HG02981 (cell line): ENCODE measurements at regions not wholly inside any gene's neighbourhood (a gene's known extent, or its start where the extent isn't known, plus 50 kb on each side); places are given as distances from the start of the nearest gene placed in this dataset.
"Not testable (repeated sequence)": the region's sequence is repeated elsewhere in the genome, so short reads cannot be mapped to it uniquely, and the experiment has no call there.

ENCODE experiments used
- ATAC-seq: cut with Tn5 transposase; IDR thresholded peaks from one replicate; pipeline ENCODE4 v1.9.1; 2021; ENCODE audit warnings: mild to moderate bottlenecking, moderate library complexity; ENCODE audit not compliant: unreplicated experiment

DNA sequence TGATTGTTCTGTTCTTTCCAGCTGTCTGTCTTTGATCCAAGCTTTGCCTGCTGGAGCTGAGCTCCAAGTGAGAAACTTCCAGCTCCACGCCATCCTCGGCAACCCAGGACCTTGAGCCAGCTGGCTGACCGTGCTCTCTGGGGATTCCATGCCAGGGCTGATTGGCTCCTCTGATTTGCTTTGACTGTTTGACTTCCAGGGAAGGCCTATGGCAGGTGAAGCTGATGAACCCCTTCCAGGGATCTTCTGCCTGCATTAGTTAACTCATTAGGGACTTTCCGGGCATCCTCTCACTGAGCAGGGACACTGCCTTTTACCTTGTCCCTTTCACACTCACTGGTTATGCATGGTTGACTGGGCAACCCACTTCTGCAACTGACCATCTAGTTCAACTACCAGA lies 406.1 kb downstream of the RPS6KC1 start:
- no peak for ATAC-seq

GRCh38 chr1:213457733-213458132 lies 406.7 kb downstream of the RPS6KC1 start:
- ATAC-seq: no peak

DNA sequence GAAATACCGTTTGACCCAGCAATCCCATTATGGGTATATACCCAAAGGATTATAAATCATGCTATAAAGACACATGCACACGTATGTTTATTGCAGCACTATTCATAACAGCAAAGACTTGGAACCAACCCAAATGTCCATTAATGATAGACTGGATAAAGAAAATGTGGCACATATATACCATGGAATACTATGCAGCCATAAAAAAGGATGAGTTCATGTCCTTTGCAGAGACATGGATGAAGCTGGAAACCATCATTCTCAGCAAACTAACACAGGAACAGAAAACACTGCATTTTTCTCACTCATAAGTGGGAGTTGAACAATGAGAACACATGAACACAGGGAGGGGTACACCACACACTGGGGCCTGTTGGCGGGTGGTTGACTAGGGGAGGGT lies 411.3 kb downstream of the RPS6KC1 start:
- ATAC-seq: not testable (repeated sequence)

DNA sequence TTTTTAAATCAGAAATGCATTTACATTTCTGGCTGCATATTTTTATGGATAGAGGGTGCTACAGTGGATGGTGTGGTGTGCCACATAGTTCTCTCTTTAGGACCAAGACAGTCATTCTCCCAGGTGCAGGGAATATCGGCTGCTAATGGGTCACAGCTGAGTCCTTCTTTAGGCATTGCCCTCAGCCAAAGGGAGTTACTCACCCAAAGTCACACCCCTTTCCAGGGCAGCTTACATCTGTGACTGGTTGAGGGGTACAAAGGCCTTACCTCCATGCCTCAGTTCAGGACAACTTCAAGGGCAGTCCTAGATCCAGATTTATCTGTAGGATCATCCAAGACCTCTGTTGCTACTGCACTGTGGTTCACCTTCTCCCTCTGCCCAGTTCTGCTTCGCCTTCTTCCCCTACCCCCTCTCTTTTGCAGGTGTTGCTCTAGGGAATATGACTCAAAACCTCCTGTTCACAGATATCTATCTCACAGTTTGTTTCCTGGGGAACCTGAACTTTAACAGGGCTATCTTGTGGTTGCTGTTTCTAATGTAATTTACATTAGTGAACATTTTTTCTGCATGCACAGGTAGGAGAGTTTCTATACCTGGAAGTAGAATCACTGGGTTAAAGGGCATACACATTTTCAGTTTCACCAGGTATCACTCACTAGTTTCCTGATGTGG lies 413.9 kb downstream of the RPS6KC1 start:
- ATAC-seq: no peak

- no peak for ATAC-seq
Measured at GRCh38 chr1:213466541-213466940, 415.5 kb downstream of the RPS6KC1 start.

- ATAC-seq: no peak
Measured at GRCh38 chr1:213474054-213474453, 423.0 kb downstream of the RPS6KC1 start.

DNA sequence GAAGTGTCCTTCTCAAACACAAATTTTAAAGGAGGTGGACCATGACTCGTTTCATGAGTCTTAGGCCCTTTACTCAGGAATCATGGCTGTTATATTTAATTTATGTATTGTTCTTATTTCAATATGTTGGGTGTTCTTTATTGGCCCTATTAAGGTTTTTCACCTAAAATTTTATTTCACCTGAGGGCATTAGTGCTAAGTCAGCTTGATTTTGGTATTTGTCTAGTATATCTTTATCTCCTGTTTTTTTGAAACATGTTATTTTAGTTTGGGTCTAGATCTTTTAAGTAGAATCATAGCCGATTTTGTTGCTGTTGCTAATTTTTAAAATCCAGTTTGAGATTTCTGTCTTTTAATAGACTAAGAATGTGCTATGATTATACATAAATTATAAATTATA lies 430.4 kb downstream of the RPS6KC1 start:
- ATAC-seq: no peak

GRCh38 chr1:213484333-213484732 lies 433.3 kb downstream of the RPS6KC1 start:
- no peak for ATAC-seq

DNA sequence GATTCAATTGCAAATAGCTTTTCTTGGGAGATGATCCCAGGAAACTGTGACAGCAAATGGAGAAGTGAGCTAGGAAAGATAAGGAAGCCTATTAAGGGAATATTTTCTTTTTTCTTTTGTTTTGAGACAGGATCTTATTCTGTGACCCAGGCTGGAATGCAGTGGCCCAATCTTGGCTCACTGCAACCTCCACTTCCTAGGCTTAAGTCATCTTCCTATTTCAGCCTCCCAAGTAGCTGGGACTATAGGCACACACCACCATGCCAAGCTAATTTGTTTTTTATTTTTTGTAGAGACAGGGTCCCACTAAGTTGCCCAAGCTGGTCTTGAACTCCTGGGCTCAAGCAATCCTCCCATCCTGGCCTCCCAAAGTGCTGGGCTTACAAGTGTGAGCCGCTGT lies 433.7 kb downstream of the RPS6KC1 start:
- ATAC-seq: no peak

DNA sequence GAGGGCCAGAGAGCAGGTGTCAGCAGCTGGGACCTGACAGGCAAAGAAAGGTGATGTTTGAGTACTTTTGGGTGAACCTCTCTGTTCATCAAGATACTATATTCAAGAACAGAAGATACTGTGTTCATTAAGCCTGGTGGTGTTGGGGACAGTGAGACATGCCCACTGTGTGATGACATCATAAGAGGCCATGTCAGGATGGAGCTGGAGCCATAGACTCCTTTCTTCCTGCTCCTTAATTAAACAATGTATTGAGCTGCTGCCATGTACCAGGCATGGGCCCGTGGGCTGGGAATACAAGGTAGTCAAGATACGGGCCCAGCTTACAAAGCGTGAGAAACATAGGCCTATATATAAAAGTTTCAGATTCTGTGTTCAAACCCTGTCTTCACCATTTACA lies 435.4 kb downstream of the RPS6KC1 start:
- ATAC-seq: no peak

- ATAC-seq: no peak
Measured at GRCh38 chr1:213491468-213491867, 440.4 kb downstream of the RPS6KC1 start.

GRCh38 chr1:213492161-213493041 lies 441.4 kb downstream of the RPS6KC1 start:
- no peak for ATAC-seq

GRCh38 chr1:213499444-213499843 lies 448.4 kb downstream of the RPS6KC1 start:
- ATAC-seq: no peak

DNA sequence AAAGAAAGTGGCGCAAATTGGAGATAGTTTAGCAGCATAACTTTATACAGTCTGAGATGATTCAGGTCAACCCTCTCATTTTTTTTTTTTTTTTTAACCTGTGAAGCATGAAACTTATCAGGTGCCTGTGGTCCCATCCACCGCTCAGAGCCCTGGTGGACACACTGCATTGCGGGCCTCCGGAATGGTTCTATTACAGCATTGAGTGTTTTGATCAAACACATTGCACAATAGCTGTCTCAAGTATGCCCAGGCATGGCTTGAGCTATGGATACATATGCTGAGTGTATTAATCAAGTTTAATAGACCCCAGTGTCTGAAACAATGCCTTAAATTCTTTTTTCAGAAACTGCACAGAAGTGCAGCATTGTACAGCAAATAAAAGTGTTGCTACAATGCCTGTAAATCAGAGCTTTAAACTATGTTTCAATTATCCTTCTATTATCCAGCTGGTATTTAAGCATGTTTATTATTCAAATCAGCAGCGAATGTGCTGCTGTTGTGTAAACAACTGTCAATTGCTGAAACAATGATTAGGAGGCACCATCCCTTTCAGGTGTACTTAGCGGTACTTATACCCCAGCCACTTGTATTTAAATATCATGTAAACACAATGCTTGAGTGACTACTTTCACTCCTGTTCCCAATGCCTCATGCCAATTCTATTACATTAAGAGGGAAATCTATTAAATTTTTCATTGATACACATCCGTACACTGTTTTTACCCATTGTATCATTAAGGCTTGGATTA lies 456.6 kb downstream of the RPS6KC1 start:
- ATAC-seq: no peak

DNA sequence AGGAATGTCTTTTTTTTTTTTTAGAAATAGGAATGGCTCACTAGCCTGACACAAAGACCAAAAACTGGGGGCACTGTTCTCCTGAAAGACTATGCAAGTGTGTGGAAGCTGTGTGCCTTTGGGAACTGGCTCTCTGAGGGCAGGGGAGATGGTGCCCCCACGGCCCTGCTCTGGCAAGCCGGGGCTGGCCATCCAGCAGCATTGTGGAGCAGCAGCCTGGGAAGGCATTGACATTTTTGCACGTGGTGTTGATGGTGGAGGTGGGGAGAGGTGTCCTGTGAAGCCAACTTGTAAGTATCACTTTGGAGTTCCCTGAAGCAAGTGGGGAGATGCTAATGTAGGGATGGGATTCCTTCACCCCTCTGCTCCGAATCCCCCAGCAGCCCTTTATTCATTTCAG lies 460.1 kb downstream of the RPS6KC1 start:
- ATAC-seq: no peak

GRCh38 chr1:213512316-213512715 lies 461.3 kb downstream of the RPS6KC1 start:
- ATAC-seq: no peak

GRCh38 chr1:213513006-213513405 lies 462.0 kb downstream of the RPS6KC1 start:
- no peak for ATAC-seq

DNA sequence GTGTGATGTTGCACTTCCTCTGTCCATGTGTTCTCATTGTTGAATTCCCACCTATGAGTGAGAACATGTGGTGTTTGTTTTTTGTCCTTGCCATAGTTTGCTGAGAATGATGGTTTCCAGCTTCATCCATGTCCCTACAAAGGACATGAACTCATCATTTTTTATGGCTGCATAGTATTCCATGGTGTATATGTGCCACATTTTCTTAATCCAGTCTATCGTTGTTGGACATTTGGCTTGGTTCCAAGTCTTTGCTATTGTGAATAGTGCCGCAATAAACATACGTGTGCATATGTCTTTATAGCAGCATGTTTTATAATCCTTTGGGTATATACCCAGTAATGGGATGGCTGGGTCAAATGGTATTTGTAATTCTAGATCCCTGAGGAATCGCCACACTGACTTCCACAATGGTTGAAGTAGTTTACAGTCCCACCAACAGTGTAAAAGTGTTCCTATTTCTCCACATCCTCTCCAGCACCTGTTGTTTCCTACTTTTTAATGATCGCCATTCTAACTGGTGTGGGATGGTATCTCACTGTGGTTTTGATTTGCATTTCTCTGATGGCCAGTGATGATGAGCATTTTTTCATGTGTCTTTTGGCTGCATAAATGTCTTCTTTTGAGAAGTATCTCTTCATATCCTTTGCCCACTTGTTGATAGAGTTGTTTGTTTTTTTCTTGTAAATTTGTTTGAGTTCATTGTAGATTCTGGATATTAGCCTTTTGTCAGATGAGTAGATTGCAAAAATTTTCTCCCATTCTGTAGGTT lies 463.6 kb downstream of the RPS6KC1 start:
- not testable (repeated sequence) for ATAC-seq

GRCh38 chr1:213519098-213519497 lies 468.1 kb downstream of the RPS6KC1 start:
- ATAC-seq: no peak

DNA sequence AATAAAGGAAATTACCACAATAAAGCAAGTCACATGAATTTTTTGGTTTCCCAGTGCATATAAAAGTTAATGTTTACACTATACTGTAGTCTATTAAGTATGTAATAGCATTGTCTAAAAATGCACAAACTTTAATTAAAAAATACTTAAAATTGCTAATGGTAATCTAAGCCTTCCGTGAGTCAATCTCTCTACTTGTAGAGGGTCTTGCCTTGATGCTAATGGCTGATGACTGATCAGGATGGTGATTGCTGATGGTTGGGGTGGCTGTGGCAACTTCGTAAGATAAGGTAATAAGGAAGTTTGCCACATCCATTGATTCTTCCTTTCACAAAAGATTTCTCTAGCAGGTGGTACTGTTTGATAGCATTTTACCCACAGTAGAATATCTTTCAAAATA lies 466.6 kb upstream of the PROX1 start:
- ATAC-seq: no peak
